ENCODE measurements at regions not wholly inside any gene's neighbourhood (a gene's known extent, or its start where the extent isn't known, plus 50 kb on each side); places are given as distances from the start of the nearest gene placed in this dataset.

DNA sequence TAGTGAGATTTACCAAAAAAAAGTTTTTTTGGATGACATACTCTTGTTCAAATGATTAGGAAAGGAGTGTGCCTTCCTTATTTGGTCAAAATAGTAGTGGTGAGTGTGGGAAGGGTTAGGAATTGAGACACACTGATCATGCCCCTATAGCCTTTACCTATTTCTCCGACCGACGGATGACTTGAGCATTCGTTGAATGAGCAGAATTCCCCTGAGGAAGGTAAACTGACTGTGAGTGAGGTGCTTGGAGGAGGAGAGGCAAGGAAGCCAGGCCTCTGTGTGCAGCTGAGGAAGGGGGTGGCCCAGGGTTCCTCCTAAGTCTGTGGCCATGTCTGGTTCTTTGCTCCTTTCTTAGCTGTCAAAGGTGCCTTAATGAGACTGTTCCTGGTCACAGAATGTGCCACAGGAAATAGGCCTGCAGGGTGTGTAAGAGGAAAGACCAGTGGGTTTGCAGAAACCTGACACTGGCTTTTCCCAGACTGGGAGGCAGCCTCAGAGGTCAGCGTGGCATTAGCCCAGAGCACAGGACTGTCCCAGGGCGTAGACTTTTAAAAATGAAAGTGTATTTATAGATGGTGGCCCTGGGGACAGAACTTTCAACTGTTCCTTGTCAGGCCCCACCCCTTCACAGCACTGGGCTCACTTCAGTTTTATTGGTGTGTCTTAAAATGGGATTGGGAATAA, 307.7 kb upstream of the C2CD4B start:
- H3K9me3 ChIP-seq (ENCODE audit: control insufficient read depth in 4 of 4, low read length in 3 of 4), result no peaks in the 10 kb centered on the region
- no peak overlapping the region for H3K9ac ChIP-seq (ENCODE audit: low read depth in 1 of 2, low read length in 2 of 2)
- peaks cover 0 to 3% (median 0%) of the 10 kb centered on the region in 4 donors for H3K4me1 ChIP-seq (ENCODE audit: control insufficient read depth in 4 of 4, insufficient read depth in 4 of 4, low read length in 3 of 4)
- DNase-seq (ENCODE audit: low spot score), result no peak
- WGBS, result 92% methylated on average over 6 of the region's 6 CpGs
- H3K27me3 ChIP-seq (ENCODE audit: control insufficient read depth in 4 of 4, insufficient read depth in 4 of 4, low read length in 3 of 4), result no peaks in the 10 kb centered on the region
- H3K27ac ChIP-seq (ENCODE audit: low read depth in 1 of 2, low read length in 2 of 2), result no peak overlapping the region
- H3K36me3 ChIP-seq (ENCODE audit: control insufficient read depth in 4 of 4, insufficient read depth in 3 of 4, low read depth in 1 of 4, low read length in 3 of 4), result no peaks in the 10 kb centered on the region
- H3K4me3 ChIP-seq (ENCODE audit: low read depth in 1 of 3, low read length in 3 of 3), result no peak overlapping the region
- TF ChIP-seq RXRA (IDR thresholded peaks at IDR 0.05), result peak in 1 of 2 donors; percentile 22
- TF ChIP-seq YY1 (IDR thresholded peaks at IDR 0.05), result no peak

DNA sequence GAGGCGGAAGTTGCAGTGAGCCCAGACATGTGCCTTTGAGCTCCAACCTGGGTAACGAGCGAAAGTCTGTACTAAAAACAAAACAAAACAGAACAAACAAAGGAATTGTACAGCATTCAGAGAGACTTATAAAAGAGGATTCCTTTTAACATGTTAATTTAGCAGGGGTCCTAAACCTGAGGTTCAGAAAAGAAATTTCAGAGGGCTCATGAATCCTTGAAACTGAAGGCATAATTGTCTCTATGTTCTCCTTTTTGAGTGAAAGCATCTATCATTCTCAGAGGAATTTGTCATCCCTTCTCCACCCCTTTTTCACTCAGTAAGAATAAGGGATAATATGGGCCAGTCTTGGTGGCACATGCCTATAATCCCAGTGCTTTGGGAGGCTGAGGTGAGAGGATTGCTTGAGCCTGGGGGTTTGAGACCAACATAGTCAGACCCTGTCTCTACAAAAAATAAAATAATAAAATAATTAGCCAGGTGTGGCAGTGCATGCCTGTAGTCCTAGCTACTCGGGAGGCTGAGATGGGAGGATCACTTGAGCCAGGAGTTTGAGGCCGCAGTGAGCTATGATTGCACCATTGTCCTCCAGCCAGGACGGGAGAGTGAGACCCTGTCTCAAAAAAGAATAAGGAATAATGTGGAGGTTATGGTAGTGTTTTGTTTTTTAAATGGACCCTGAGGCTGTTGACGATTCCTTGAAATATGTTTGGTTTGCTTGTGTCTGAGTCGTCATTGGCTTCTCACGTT, 309.1 kb upstream of the C2CD4B start:
- no peak for DNase-seq (ENCODE audit: low spot score)
- no peaks in the 10 kb centered on the region for H3K36me3 ChIP-seq (ENCODE audit: control insufficient read depth in 4 of 4, insufficient read depth in 3 of 4, low read depth in 1 of 4, low read length in 3 of 4)
- TF ChIP-seq FOXA1 (IDR thresholded peaks at IDR 0.05), result no peak
- no peak for TF ChIP-seq NR2F2 (IDR thresholded peaks at IDR 0.05)
- no peak for TF ChIP-seq HNF4G (IDR thresholded peaks at IDR 0.05)
- TF ChIP-seq TAF1 (conservative IDR thresholded peaks at IDR 0.05), result no peak
- TF ChIP-seq EGR1 (IDR thresholded peaks at IDR 0.05; ENCODE audit: low read depth in 2 of 2), result no peak
- no peak for TF ChIP-seq JUND (IDR thresholded peaks at IDR 0.05)
- TF ChIP-seq, protein P1, sequence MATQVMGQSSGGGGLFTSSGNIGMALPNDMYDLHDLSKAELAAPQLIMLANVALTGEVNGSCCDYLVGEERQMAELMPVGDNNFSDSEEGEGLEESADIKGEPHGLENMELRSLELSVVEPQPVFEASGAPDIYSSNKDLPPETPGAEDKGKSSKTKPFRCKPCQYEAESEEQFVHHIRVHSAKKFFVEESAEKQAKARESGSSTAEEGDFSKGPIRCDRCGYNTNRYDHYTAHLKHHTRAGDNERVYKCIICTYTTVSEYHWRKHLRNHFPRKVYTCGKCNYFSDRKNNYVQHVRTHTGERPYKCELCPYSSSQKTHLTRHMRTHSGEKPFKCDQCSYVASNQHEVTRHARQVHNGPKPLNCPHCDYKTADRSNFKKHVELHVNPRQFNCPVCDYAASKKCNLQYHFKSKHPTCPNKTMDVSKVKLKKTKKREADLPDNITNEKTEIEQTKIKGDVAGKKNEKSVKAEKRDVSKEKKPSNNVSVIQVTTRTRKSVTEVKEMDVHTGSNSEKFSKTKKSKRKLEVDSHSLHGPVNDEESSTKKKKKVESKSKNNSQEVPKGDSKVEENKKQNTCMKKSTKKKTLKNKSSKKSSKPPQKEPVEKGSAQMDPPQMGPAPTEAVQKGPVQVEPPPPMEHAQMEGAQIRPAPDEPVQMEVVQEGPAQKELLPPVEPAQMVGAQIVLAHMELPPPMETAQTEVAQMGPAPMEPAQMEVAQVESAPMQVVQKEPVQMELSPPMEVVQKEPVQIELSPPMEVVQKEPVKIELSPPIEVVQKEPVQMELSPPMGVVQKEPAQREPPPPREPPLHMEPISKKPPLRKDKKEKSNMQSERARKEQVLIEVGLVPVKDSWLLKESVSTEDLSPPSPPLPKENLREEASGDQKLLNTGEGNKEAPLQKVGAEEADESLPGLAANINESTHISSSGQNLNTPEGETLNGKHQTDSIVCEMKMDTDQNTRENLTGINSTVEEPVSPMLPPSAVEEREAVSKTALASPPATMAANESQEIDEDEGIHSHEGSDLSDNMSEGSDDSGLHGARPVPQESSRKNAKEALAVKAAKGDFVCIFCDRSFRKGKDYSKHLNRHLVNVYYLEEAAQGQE (IDR thresholded peaks at IDR 0.05), result no peak
- TF ChIP-seq, protein P2, sequence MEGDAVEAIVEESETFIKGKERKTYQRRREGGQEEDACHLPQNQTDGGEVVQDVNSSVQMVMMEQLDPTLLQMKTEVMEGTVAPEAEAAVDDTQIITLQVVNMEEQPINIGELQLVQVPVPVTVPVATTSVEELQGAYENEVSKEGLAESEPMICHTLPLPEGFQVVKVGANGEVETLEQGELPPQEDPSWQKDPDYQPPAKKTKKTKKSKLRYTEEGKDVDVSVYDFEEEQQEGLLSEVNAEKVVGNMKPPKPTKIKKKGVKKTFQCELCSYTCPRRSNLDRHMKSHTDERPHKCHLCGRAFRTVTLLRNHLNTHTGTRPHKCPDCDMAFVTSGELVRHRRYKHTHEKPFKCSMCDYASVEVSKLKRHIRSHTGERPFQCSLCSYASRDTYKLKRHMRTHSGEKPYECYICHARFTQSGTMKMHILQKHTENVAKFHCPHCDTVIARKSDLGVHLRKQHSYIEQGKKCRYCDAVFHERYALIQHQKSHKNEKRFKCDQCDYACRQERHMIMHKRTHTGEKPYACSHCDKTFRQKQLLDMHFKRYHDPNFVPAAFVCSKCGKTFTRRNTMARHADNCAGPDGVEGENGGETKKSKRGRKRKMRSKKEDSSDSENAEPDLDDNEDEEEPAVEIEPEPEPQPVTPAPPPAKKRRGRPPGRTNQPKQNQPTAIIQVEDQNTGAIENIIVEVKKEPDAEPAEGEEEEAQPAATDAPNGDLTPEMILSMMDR (IDR thresholded peaks at IDR 0.05; ENCODE audit: low read depth, low read length, missing input control), result no peak
- TF ChIP-seq, protein P3, sequence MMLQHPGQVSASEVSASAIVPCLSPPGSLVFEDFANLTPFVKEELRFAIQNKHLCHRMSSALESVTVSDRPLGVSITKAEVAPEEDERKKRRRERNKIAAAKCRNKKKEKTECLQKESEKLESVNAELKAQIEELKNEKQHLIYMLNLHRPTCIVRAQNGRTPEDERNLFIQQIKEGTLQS (IDR thresholded peaks at IDR 0.05), result no peak
- TF ChIP-seq RXRA (IDR thresholded peaks at IDR 0.05), result no peak
- no peak for TF ChIP-seq SP1 (IDR thresholded peaks at IDR 0.05)
- TF ChIP-seq, protein P4, sequence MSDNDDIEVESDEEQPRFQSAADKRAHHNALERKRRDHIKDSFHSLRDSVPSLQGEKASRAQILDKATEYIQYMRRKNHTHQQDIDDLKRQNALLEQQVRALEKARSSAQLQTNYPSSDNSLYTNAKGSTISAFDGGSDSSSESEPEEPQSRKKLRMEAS (IDR thresholded peaks at IDR 0.05), result no peak
- no peak for TF ChIP-seq GABPA (IDR thresholded peaks at IDR 0.05 in 1 of 2, conservative IDR thresholded peaks at IDR 0.05 in 1 of 2)
- TF ChIP-seq, protein P5, sequence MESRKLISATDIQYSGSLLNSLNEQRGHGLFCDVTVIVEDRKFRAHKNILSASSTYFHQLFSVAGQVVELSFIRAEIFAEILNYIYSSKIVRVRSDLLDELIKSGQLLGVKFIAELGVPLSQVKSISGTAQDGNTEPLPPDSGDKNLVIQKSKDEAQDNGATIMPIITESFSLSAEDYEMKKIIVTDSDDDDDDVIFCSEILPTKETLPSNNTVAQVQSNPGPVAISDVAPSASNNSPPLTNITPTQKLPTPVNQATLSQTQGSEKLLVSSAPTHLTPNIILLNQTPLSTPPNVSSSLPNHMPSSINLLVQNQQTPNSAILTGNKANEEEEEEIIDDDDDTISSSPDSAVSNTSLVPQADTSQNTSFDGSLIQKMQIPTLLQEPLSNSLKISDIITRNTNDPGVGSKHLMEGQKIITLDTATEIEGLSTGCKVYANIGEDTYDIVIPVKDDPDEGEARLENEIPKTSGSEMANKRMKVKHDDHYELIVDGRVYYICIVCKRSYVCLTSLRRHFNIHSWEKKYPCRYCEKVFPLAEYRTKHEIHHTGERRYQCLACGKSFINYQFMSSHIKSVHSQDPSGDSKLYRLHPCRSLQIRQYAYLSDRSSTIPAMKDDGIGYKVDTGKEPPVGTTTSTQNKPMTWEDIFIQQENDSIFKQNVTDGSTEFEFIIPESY (IDR thresholded peaks at IDR 0.05), result no peak
- no peak for TF ChIP-seq RAD21 (IDR thresholded peaks at IDR 0.05)
- TF ChIP-seq YY1 (IDR thresholded peaks at IDR 0.05), result no peak
- no peak for TF ChIP-seq HNF4A (conservative IDR thresholded peaks at IDR 0.05)
- TF ChIP-seq FOXA2 (IDR thresholded peaks at IDR 0.05), result no peak
- peaks cover 0 to 3% (median 0%) of the 10 kb centered on the region in 4 donors for H3K4me1 ChIP-seq (ENCODE audit: control insufficient read depth in 4 of 4, insufficient read depth in 4 of 4, low read length in 3 of 4)
- H3K9me3 ChIP-seq (ENCODE audit: control insufficient read depth in 4 of 4, low read length in 3 of 4), result no peaks in the 10 kb centered on the region
- no peak overlapping the region for H3K9ac ChIP-seq (ENCODE audit: low read depth in 1 of 2, low read length in 2 of 2)
- WGBS, result 83% methylated on average over 9 of the region's 9 CpGs
- no peak overlapping the region for H3K27ac ChIP-seq (ENCODE audit: low read depth in 1 of 2, low read length in 2 of 2)
- no peaks in the 10 kb centered on the region for H3K27me3 ChIP-seq (ENCODE audit: control insufficient read depth in 4 of 4, insufficient read depth in 4 of 4, low read length in 3 of 4)
- no peak overlapping the region for H3K4me3 ChIP-seq (ENCODE audit: low read depth in 1 of 3, low read length in 3 of 3)

Data from liver (tissue), 8 donors.